Naive B cell (primary cell): ENCODE measurements at regions not wholly inside any gene's neighbourhood (a gene's known extent, or its start where the extent isn't known, plus 50 kb on each side); places are given as distances from the start of the nearest gene placed in this dataset.
"Not testable (repeated sequence)": the region's sequence is repeated elsewhere in the genome, so short reads cannot be mapped to it uniquely, and the experiment has no call there.

Source experiments
- ATAC-seq, 2 donors: fragments of 150-1000 bp; cut with Tn5 transposase; 2 replicates each; pipeline ENCODE4 v1.10.0; 2021; ENCODE audit warnings: low read depth in 2 of 2, mild to moderate bottlenecking in 2 of 2, moderate library complexity in 2 of 2
- DNase-seq: peaks from one replicate; pipeline ENCODE4 v3.0.0; 2022
- H3K27ac Mint-ChIP-seq, 6 donors: one replicate each; pipeline ENCODE4 v1.8.0; 2020 to 2022; ENCODE audit warnings: mild to moderate bottlenecking in 6 of 6, mixed read lengths in 6 of 6, moderate library complexity in 5 of 6, inconsistent platforms in 2 of 6
- H3K27me3 Mint-ChIP-seq, 3 donors: one replicate each; pipeline ENCODE4 v1.8.0; 2021 to 2022; ENCODE audit warnings: mixed read lengths in 3 of 3, mild to moderate bottlenecking in 1 of 3
- H3K36me3 Mint-ChIP-seq, 2 donors: one replicate each; pipeline ENCODE4 v1.8.0; 2020 to 2022; ENCODE audit warnings: mixed read lengths in 2 of 2, inconsistent platforms in 1 of 2, mild to moderate bottlenecking in 1 of 2
- H3K4me1 Mint-ChIP-seq, 3 donors: one replicate each; pipeline ENCODE4 v1.8.0; 2020 to 2022; ENCODE audit warnings: mixed read lengths in 3 of 3, inconsistent platforms in 1 of 3, mild to moderate bottlenecking in 1 of 3, moderate library complexity in 1 of 3
- H3K4me3 Mint-ChIP-seq, 8 donors: one replicate each; pipeline ENCODE4 v1.8.0; 2020 to 2022; ENCODE audit warnings: mild to moderate bottlenecking in 8 of 8, mixed read lengths in 8 of 8, moderate library complexity in 8 of 8, inconsistent platforms in 2 of 8
- H3K9me3 Mint-ChIP-seq, 7 donors: one replicate each; pipeline ENCODE4 v1.8.0; 2020 to 2022; ENCODE audit warnings: mixed read lengths in 7 of 7, mild to moderate bottlenecking in 5 of 7, inconsistent platforms in 2 of 7, moderate library complexity in 1 of 7

GRCh38 chr1:119191325-119191724, 50.9 kb upstream of the WARS2 start:
- Mint-ChIP-seq H3K27me3 (no peaks in the 10 kb centered on the region), H3K4me1 (no peaks in the 10 kb centered on the region), H3K27ac (no peak overlapping the region), H3K36me3 (peaks cover 29 to 40% of the 10 kb centered on the region in 2 donors), H3K4me3 (no peak overlapping the region), H3K9me3 (peaks cover 0 to 31% (median 12%) of the 10 kb centered on the region in 7 donors)
- DNase-seq = no peak
- ATAC-seq = no peak

- Mint-ChIP-seq H3K36me3 (peaks cover 7 to 24% of the 10 kb centered on the region in 2 donors), H3K4me1 (no peaks in the 10 kb centered on the region), H3K9me3 (peaks cover 0 to 20% (median 16%) of the 10 kb centered on the region in 7 donors), H3K4me3 (peak overlapping the region in 1 of 8 donors; percentile 16), H3K27me3 (no peaks in the 10 kb centered on the region), H3K27ac (no peak overlapping the region)
- DNase-seq (no peak), ATAC-seq (no peak)
These were observed 63.9 kb upstream of the WARS2 start for GRCh38 chr1:119204197-119204960.

GRCh38 chr1:119204961-119205357, 64.5 kb upstream of the WARS2 start:
- ATAC-seq = no peak
- Mint-ChIP-seq H3K9me3 (peaks cover 0 to 16% (median 13%) of the 10 kb centered on the region in 7 donors), H3K4me3 (no peak overlapping the region), H3K36me3 (peaks cover 7 to 24% of the 10 kb centered on the region in 2 donors), H3K4me1 (no peaks in the 10 kb centered on the region), H3K27ac (no peak overlapping the region), H3K27me3 (no peaks in the 10 kb centered on the region)
- DNase-seq = no peak

GRCh38 chr1:119209061-119209460, 68.6 kb upstream of the WARS2 start:
- Mint-ChIP-seq H3K27me3 (no peaks in the 10 kb centered on the region), H3K27ac (no peak overlapping the region), H3K4me1 (no peaks in the 10 kb centered on the region), H3K9me3 (peaks cover 0 to 17% (median 4%) of the 10 kb centered on the region in 7 donors), H3K4me3 (no peak overlapping the region), H3K36me3 (peaks cover 9 to 31% of the 10 kb centered on the region in 2 donors)
- no peak for DNase-seq
- ATAC-seq = no peak

- no peaks in the 10 kb centered on the region for H3K4me1 Mint-ChIP-seq
- H3K4me3 Mint-ChIP-seq = no peak overlapping the region
- peaks cover 0 to 17% (median 4%) of the 10 kb centered on the region in 7 donors for H3K9me3 Mint-ChIP-seq
- peaks cover 9 to 31% of the 10 kb centered on the region in 2 donors for H3K36me3 Mint-ChIP-seq
- DNase-seq (no peak), ATAC-seq (no peak)
- H3K27ac Mint-ChIP-seq = no peak overlapping the region
- H3K27me3 Mint-ChIP-seq = no peaks in the 10 kb centered on the region
These were observed 69.3 kb upstream of the WARS2 start for GRCh38 chr1:119209596-119210295.

- no peak overlapping the region for H3K4me3 Mint-ChIP-seq
- ATAC-seq = no peak
- no peak overlapping the region for H3K27ac Mint-ChIP-seq
- no peak for DNase-seq
- peaks cover 9 to 31% of the 10 kb centered on the region in 2 donors for H3K36me3 Mint-ChIP-seq
- H3K9me3 Mint-ChIP-seq = peaks cover 0 to 17% (median 4%) of the 10 kb centered on the region in 7 donors
- no peaks in the 10 kb centered on the region for H3K4me1 Mint-ChIP-seq
- no peaks in the 10 kb centered on the region for H3K27me3 Mint-ChIP-seq
These were observed 69.8 kb upstream of the WARS2 start for GRCh38 chr1:119210296-119210649.

GRCh38 chr1:119213213-119213612, 72.8 kb upstream of the WARS2 start:
- not testable (repeated sequence) for H3K4me1 Mint-ChIP-seq, H3K4me3 Mint-ChIP-seq, DNase-seq, H3K27ac Mint-ChIP-seq, ATAC-seq, H3K27me3 Mint-ChIP-seq
- H3K9me3 Mint-ChIP-seq = peaks cover 0 to 17% (median 4%) of the 10 kb centered on the region in 7 donors
- peaks cover 20 to 25% of the 10 kb centered on the region in 2 donors for H3K36me3 Mint-ChIP-seq

- ATAC-seq, DNase-seq, H3K4me3 Mint-ChIP-seq, H3K27ac Mint-ChIP-seq, H3K27me3 Mint-ChIP-seq, H3K4me1 Mint-ChIP-seq: not testable (repeated sequence)
- H3K9me3 Mint-ChIP-seq = peaks cover 0 to 17% (median 4%) of the 10 kb centered on the region in 7 donors
- H3K36me3 Mint-ChIP-seq = peaks cover 21 to 33% of the 10 kb centered on the region in 2 donors
These were observed 74.5 kb upstream of the WARS2 start for GRCh38 chr1:119214961-119215360.

- H3K27me3 Mint-ChIP-seq = no peaks in the 10 kb centered on the region
- peaks cover 0 to 7% (median 3%) of the 10 kb centered on the region in 7 donors for H3K9me3 Mint-ChIP-seq
These were observed 76.9 kb upstream of the WARS2 start for GRCh38 chr1:119217309-119217828.

GRCh38 chr1:119219711-119220110, 79.3 kb upstream of the WARS2 start:
- H3K27me3 Mint-ChIP-seq = no peaks in the 10 kb centered on the region
- DNase-seq (no peak), ATAC-seq (no peak)
- peaks cover 11 to 24% of the 10 kb centered on the region in 2 donors for H3K36me3 Mint-ChIP-seq
- H3K4me3 Mint-ChIP-seq = no peak overlapping the region
- peaks cover 0 to 8% (median 0%) of the 10 kb centered on the region in 3 donors for H3K4me1 Mint-ChIP-seq
- H3K27ac Mint-ChIP-seq = no peak overlapping the region
- H3K9me3 Mint-ChIP-seq = peaks cover 0 to 3% (median 0%) of the 10 kb centered on the region in 7 donors

More at GRCh38 chr1:119217309-119217828, 76.9 kb upstream of the WARS2 start:
- Mint-ChIP-seq H3K4me1 (peaks cover 0 to 7% (median 0%) of the 10 kb centered on the region in 3 donors), H3K4me3 (no peak overlapping the region), H3K27ac (no peak overlapping the region), H3K36me3 (peaks cover 8 to 24% of the 10 kb centered on the region in 2 donors)
- no peak for DNase-seq
- no peak for ATAC-seq

GRCh38 chr1:119220991-119221390, 80.5 kb upstream of the WARS2 start:
- H3K9me3 Mint-ChIP-seq = peaks cover 0 to 3% (median 0%) of the 10 kb centered on the region in 7 donors
- ATAC-seq (no peak), DNase-seq (no peak)
- peaks cover 0 to 8% (median 0%) of the 10 kb centered on the region in 3 donors for H3K4me1 Mint-ChIP-seq
- peaks cover 11 to 24% of the 10 kb centered on the region in 2 donors for H3K36me3 Mint-ChIP-seq
- no peak overlapping the region for H3K27ac Mint-ChIP-seq
- no peak overlapping the region for H3K4me3 Mint-ChIP-seq
- H3K27me3 Mint-ChIP-seq = no peaks in the 10 kb centered on the region

- no peak overlapping the region for H3K27ac Mint-ChIP-seq
- H3K27me3 Mint-ChIP-seq = no peaks in the 10 kb centered on the region
- H3K9me3 Mint-ChIP-seq = peaks cover 0 to 3% (median 0%) of the 10 kb centered on the region in 7 donors
- ATAC-seq = no peak
- H3K4me1 Mint-ChIP-seq = peaks cover 0 to 5% (median 0%) of the 10 kb centered on the region in 3 donors
- H3K4me3 Mint-ChIP-seq = no peak overlapping the region
- no peak for DNase-seq
- H3K36me3 Mint-ChIP-seq = peaks cover 10 to 18% of the 10 kb centered on the region in 2 donors
These were observed 81.8 kb upstream of the WARS2 start for GRCh38 chr1:119222271-119222670.

- no peak overlapping the region for H3K4me3 Mint-ChIP-seq
- peaks cover 0 to 3% (median 0%) of the 10 kb centered on the region in 3 donors for H3K4me1 Mint-ChIP-seq
- DNase-seq = no peak
- no peak for ATAC-seq
- no peaks in the 10 kb centered on the region for H3K27me3 Mint-ChIP-seq
- peaks cover 0 to 6% of the 10 kb centered on the region in 2 donors for H3K36me3 Mint-ChIP-seq
- H3K27ac Mint-ChIP-seq = no peak overlapping the region
- H3K9me3 Mint-ChIP-seq = no peaks in the 10 kb centered on the region
These were observed 84.8 kb upstream of the WARS2 start for GRCh38 chr1:119225265-119225664.
